H1 (cell line): ENCODE measurements at regions not wholly inside any gene's neighbourhood (a gene's known extent, or its start where the extent isn't known, plus 50 kb on each side); places are given as distances from the start of the nearest gene placed in this dataset.

Experiments
- CTCF ChIA-PET: fragments of 300-600 bp; sonication (Branson Sonifier 250); formaldehyde crosslinking; loops from one replicate; lab custom pipeline; 2021; ENCODE audit not compliant: partially characterized antibody; lab: Charles Lee
- POLR2A ChIA-PET: fragments of 300-600 bp; sonication (Branson Sonifier 250); formaldehyde crosslinking; loops from one replicate; lab custom pipeline; 2021; ENCODE audit warnings: inconsistent platforms; ENCODE audit not compliant: partially characterized antibody; lab: Charles Lee
- DNase-seq, 2 experiments: peaks; one replicate each; pipeline versions ENCODE4 v3.0.0 to v3.0.0-alpha.2; 2010 to 2022; ENCODE audit warnings: low spot score in 2 of 2, low read depth in 1 of 2, mixed read lengths in 1 of 2
- FAIRE-seq: peaks from 2 replicates; lab custom pipeline; 2011; peaks lifted over from hg19 to GRCh38; lab: Jason Lieb, UNC
- H2AFZ ChIP-seq: 2 replicates; pipeline ENCODE4 v1.8.1; 2012; ENCODE audit warnings: low read length, inconsistent platforms
- H2AK5ac ChIP-seq: 2 replicates; pipeline ENCODE4 v1.6.1; 2013; ENCODE audit warnings: low read depth, low read length
- H2BK120ac ChIP-seq: replicated peaks from 2 replicates; pipeline ENCODE3; 2013; ENCODE audit warnings: low read depth, low read length, inconsistent platforms
- H2BK12ac ChIP-seq: 2 replicates; pipeline ENCODE4 v1.6.1; 2013; ENCODE audit warnings: low read depth, low read length
- H2BK15ac ChIP-seq: 2 replicates; pipeline ENCODE4 v1.6.1; 2013; ENCODE audit warnings: low read length
- H2BK20ac ChIP-seq: 2 replicates; pipeline ENCODE4 v1.6.1; 2013; ENCODE audit warnings: low read length
- H2BK5ac ChIP-seq: 2 replicates; pipeline ENCODE4 v1.6.1; 2013; ENCODE audit warnings: low read depth, low read length
- H3K14ac ChIP-seq: 2 replicates; pipeline ENCODE4 v1.6.1; 2013; ENCODE audit warnings: inconsistent platforms; ENCODE audit not compliant: insufficient read length
- H3K18ac ChIP-seq: 2 replicates; pipeline ENCODE4 v1.6.1; 2013; ENCODE audit warnings: low read length; ENCODE audit errors: extremely low read depth
- H3K23ac ChIP-seq: 2 replicates; pipeline ENCODE4 v1.6.1; 2013; ENCODE audit warnings: inconsistent platforms; ENCODE audit not compliant: insufficient read length
- H3K23me2 ChIP-seq: 2 replicates; pipeline ENCODE4 v1.6.1; 2013; ENCODE audit warnings: low read depth, low read length
- H3K27ac ChIP-seq: 2 replicates; pipeline ENCODE4 v1.6.1; 2011; ENCODE audit warnings: low read depth, low read length, inconsistent platforms
- H3K27me3 ChIP-seq, 4 experiments: replicated peaks in 1 of 4; 1 replicate in 1 of 4; 2 replicates in 3 of 4; pipeline versions ENCODE4 v1.6.1 to v1.8.1; 2011 to 2013; ENCODE audit warnings: low read length in 3 of 4, mild to moderate bottlenecking in 3 of 4, inconsistent platforms in 2 of 4, mixed read lengths in 2 of 4, moderate library complexity in 1 of 4; ENCODE audit not compliant: control insufficient read depth in 3 of 4, insufficient read depth in 3 of 4; ENCODE audit errors: extremely low read depth in 1 of 4
- H3K36me3 ChIP-seq, 4 experiments: 2 replicates each; pipeline versions ENCODE4 v1.6.1 to v1.8.1; 2011 to 2013; ENCODE audit warnings: mild to moderate bottlenecking in 4 of 4, low read length in 3 of 4, moderate library complexity in 2 of 4, control low read depth in 1 of 4, inconsistent platforms in 1 of 4; ENCODE audit not compliant: insufficient read depth in 4 of 4, control insufficient read depth in 2 of 4
- H3K4ac ChIP-seq: replicated peaks from 2 replicates; pipeline ENCODE3; 2013; ENCODE audit warnings: low read length, low read depth, mixed read lengths, inconsistent platforms; ENCODE audit not compliant: insufficient read length
- H3K4me1 ChIP-seq, 4 experiments: replicated peaks in 1 of 4; 1 replicate in 1 of 4; 2 replicates in 3 of 4; pipeline versions ENCODE4 v1.6.1 to v1.8.1; 2011 to 2013; ENCODE audit warnings: low read length in 3 of 4, inconsistent platforms in 2 of 4, mixed read lengths in 1 of 4; ENCODE audit not compliant: insufficient read depth in 4 of 4, control insufficient read depth in 3 of 4
- H3K4me2 ChIP-seq, 2 experiments: 2 replicates each; pipeline versions ENCODE4 v1.6.1 to v1.8.1; 2011 to 2013; ENCODE audit warnings: low read depth in 2 of 2, low read length in 2 of 2, control low read depth in 1 of 2, inconsistent platforms in 1 of 2, mild to moderate bottlenecking in 1 of 2; ENCODE audit not compliant: insufficient read depth in 1 of 2
- H3K4me3 ChIP-seq, 4 experiments: fragments of 200-600, 300-600 bp in 1 of 4; sonication (generic), shearing (Covaris generic), sonication (Bioruptor Twin) in 1 of 4; 2 replicates each; pipeline versions ENCODE4 v1.5.1 to v1.8.1; 2011 to 2016; ENCODE audit warnings: low read length in 4 of 4, low read depth in 3 of 4, control low read depth in 2 of 4, inconsistent platforms in 2 of 4, mild to moderate bottlenecking in 2 of 4, mixed read lengths in 1 of 4, moderate library complexity in 1 of 4; ENCODE audit not compliant: insufficient read depth in 2 of 4; ENCODE audit errors: extremely low read depth in 1 of 4
- H3K56ac ChIP-seq: replicated peaks from 2 replicates; pipeline ENCODE3; 2013; ENCODE audit warnings: low read depth, mild to moderate bottlenecking, mixed read lengths, low read length, inconsistent platforms; ENCODE audit not compliant: insufficient read length
- H3K79me1 ChIP-seq: 2 replicates; pipeline ENCODE4 v1.6.1; 2013; ENCODE audit warnings: low read depth, low read length, control low read depth
- H3K79me2 ChIP-seq, 2 experiments: 2 replicates each; pipeline versions ENCODE4 v1.6.1 to v1.8.1; 2012 to 2013; ENCODE audit warnings: low read length in 2 of 2, mild to moderate bottlenecking in 2 of 2, inconsistent platforms in 1 of 2; ENCODE audit not compliant: insufficient read depth in 2 of 2, control insufficient read depth in 1 of 2
- H3K9ac ChIP-seq, 4 experiments: replicated peaks in 1 of 4; 1 replicate in 1 of 4; 2 replicates in 3 of 4; pipeline versions ENCODE4 v1.6.1 to v1.8.1; 2011 to 2013; ENCODE audit warnings: low read depth in 3 of 4, low read length in 3 of 4, control low read depth in 2 of 4, mild to moderate bottlenecking in 2 of 4, moderate library complexity in 2 of 4, inconsistent platforms in 1 of 4; ENCODE audit errors: extremely low read depth in 1 of 4
- H3K9me3 ChIP-seq, 2 experiments: 2 replicates each; pipeline versions ENCODE4 v1.6.1 to v1.8.1; 2012 to 2013; ENCODE audit warnings: mild to moderate bottlenecking in 2 of 2, moderate library complexity in 2 of 2, control low read depth in 1 of 2, inconsistent platforms in 1 of 2, low read depth in 1 of 2, low read length in 1 of 2, mixed read lengths in 1 of 2; ENCODE audit not compliant: insufficient read depth in 2 of 2
- H4K20me1 ChIP-seq, 2 experiments: replicated peaks in 1 of 2; 2 replicates each; pipeline versions ENCODE3 to v1.8.1; 2011 to 2013; ENCODE audit warnings: inconsistent platforms in 2 of 2, low read length in 2 of 2, mild to moderate bottlenecking in 1 of 2; ENCODE audit not compliant: insufficient read depth in 2 of 2, control insufficient read depth in 1 of 2
- H4K5ac ChIP-seq: 2 replicates; pipeline ENCODE4 v1.6.1; 2013; ENCODE audit warnings: low read length, low read depth, mixed read lengths, inconsistent platforms; ENCODE audit not compliant: insufficient read length
- H4K8ac ChIP-seq: 2 replicates; pipeline ENCODE4 v1.8.0; 2013; ENCODE audit warnings: mild to moderate bottlenecking, moderate library complexity, low read length, inconsistent platforms; ENCODE audit not compliant: insufficient read depth; ENCODE audit errors: extremely low read depth
- H4K91ac ChIP-seq: replicated peaks from 2 replicates; pipeline ENCODE3; 2013; ENCODE audit warnings: low read length, mixed read lengths, inconsistent platforms; ENCODE audit not compliant: insufficient read length
- ATF2 ChIP-seq: IDR thresholded peaks from 2 replicates; pipeline ENCODE4 v1.6.1; 2012; ENCODE audit warnings: low read length, inconsistent platforms
- ATF3 ChIP-seq: IDR thresholded peaks from 2 replicates; pipeline ENCODE4 v1.6.1; 2011; ENCODE audit warnings: low read depth, mild to moderate bottlenecking, low read length; ENCODE audit not compliant: insufficient read depth
- GTF2F1 ChIP-seq: IDR thresholded peaks from 2 replicates; pipeline ENCODE4 v1.6.1; 2012; ENCODE audit warnings: low read depth, low read length, improper control_type of control experiment, borderline replicate concordance
- MAX ChIP-seq: IDR thresholded peaks from 2 replicates; pipeline ENCODE4 v1.6.1; 2012; ENCODE audit warnings: inconsistent platforms
- WGBS, 2 experiments: shearing (Covaris generic) in 1 of 2; methylation state at CpG; one replicate each; pipeline versions ENCODE4 v1.1.6 to v1.1.7; 2013 to 2015; ENCODE audit warnings: low lambda C conversion rate in 2 of 2, mixed read lengths in 2 of 2, inconsistent platforms in 1 of 2, low coverage in 1 of 2, missing lambda C conversion rate in 1 of 2; ENCODE audit not compliant: insufficient replicate concordance in 2 of 2, insufficient coverage in 1 of 2, insufficient read length in 1 of 2; ENCODE audit errors: extremely low coverage in 1 of 2, missing lambda C conversion rate in 1 of 2; 5-methylcytosine and 5-hydroxymethylcytosine counted together

GRCh38 chr4:91729851-91730250 lies 573.9 kb upstream of the GRID2 start:
- Histone ChIP-seq H3K4ac (no peak overlapping the region), H2AFZ (0 out of 2 replicates have a peak overlapping the region, but pooled peaks have one; percentile 10), H3K4me2 (no peak overlapping the region), H2BK5ac (no peak overlapping the region), H3K18ac (no peak overlapping the region), H4K5ac (no peak overlapping the region), H3K23ac (no peak overlapping the region), H3K27ac (no peak overlapping the region), H3K9me3 (no peaks in the 10 kb centered on the region), H3K4me1 (no peaks in the 10 kb centered on the region), H3K4me3 (no peak overlapping the region), H2BK15ac (no peak overlapping the region), H3K79me2 (no peaks in the 10 kb centered on the region), H3K27me3 (no peaks in the 10 kb centered on the region; a peak in 1 of 7 replicates), H2BK20ac (no peak overlapping the region), H4K20me1 (no peaks in the 10 kb centered on the region), H2AK5ac (no peak overlapping the region), H4K91ac (no peak overlapping the region), H4K8ac (no peak overlapping the region), H3K79me1 (no peaks in the 10 kb centered on the region), H3K56ac (no peak overlapping the region), H3K36me3 (no peaks in the 10 kb centered on the region), H3K9ac (no peak overlapping the region), H3K23me2 (no peaks in the 10 kb centered on the region), H2BK120ac (no peak overlapping the region), H2BK12ac (no peak overlapping the region), H3K14ac (no peak overlapping the region)
- ChIA-PET POLR2A (no interaction called here), CTCF (no interaction called here)
- TF ChIP-seq ATF2 (no peak), GTF2F1 (no peak), ATF3 (no peak), MAX (no peak)
- 93% methylated on average over 2 of the region's 2 CpGs; no CpG with 5 or more reads in 1 of the 2 experiments for WGBS, 2 experiments
- DNase-seq = no peak
- no peak for FAIRE-seq
